K562 (cell line): ENCODE measurements at regions not wholly inside any gene's neighbourhood (a gene's known extent, or its start where the extent isn't known, plus 50 kb on each side); places are given as distances from the start of the nearest gene placed in this dataset.
A peak's percentile ranks its signal among the peaks of the same experiment; 100 is the strongest.

Experiments used
- BMI1 ChIP-seq: fragments of 150-350 bp; IDR thresholded peaks from 2 replicates; pipeline ENCODE4 v1.6.1; 2014; ENCODE audit warnings: low read length
- CHD1 ChIP-seq: fragments of 200-600 bp; sonication (generic); IDR thresholded peaks from one replicate; pipeline ENCODE4 v1.6.1; 2012; ENCODE audit warnings: mild to moderate bottlenecking, moderate library complexity, low read length, inconsistent platforms
- ETV5 ChIP-seq: sonication (generic); formaldehyde crosslinking; IDR thresholded peaks from 2 replicates; pipeline ENCODE4 v1.4.0; 2020; ENCODE audit warnings: low read depth, mild to moderate bottlenecking, missing genetic modification reagents
- RBM14 ChIP-seq: fragments of 200-400 bp; formaldehyde crosslinking; IDR thresholded peaks from 2 replicates; pipeline ENCODE4 v1.6.1; 2018; ENCODE audit warnings: low read depth, mild to moderate bottlenecking, low read length, moderate library complexity, borderline replicate concordance; ENCODE audit not compliant: insufficient read depth
- ZNF41 ChIP-seq: fragments of 250-450 bp; sonication (Bioruptor Pico); conservative IDR thresholded peaks from 2 replicates; pipeline ENCODE4 v1.4.0; 2020; ENCODE audit warnings: mild to moderate bottlenecking
- TF ChIP-seq, protein P1 (sequence below), 2 experiments: fragments of 450-650 bp in 1 of 2; sonication (generic) in 1 of 2; formaldehyde crosslinking in 1 of 2; IDR thresholded peaks; 2 replicates each; pipeline versions ENCODE4 v1.7.1 to v1.9.0; 2016 to 2022; ENCODE audit warnings: inconsistent platforms in 1 of 2, mild to moderate bottlenecking in 1 of 2, missing genetic modification reagents in 1 of 2
- TF ChIP-seq, protein P2 (sequence below): fragments of 450-650 bp; formaldehyde crosslinking; IDR thresholded peaks from 2 replicates; pipeline ENCODE4 v1.4.0; 2022; ENCODE audit warnings: missing genetic modification characterization
- TF ChIP-seq, protein P3 (sequence below): fragments of 450-650 bp; IDR thresholded peaks from 2 replicates; pipeline ENCODE4 v1.6.1; 2016; ENCODE audit warnings: antibody characterized with exemption
- TF ChIP-seq, protein P4 (sequence below), 2 experiments: fragments of 450-650 bp; IDR thresholded peaks; 2 replicates each; pipeline ENCODE4 v1.6.1; 2016
- TF ChIP-seq, protein P5 (sequence below), 3 experiments: fragments of 200-800 bp in 1 of 3; sonication (Bioruptor generic) in 1 of 3; sonication (generic) in 1 of 3; formaldehyde crosslinking in 1 of 3; IDR thresholded peaks; 2 replicates each; pipeline versions ENCODE4 v1.6.1 to v1.8.0; 2016 to 2022; ENCODE audit warnings: mild to moderate bottlenecking in 2 of 3, missing compliant biosample characterization in 2 of 3, missing genetic modification characterization in 2 of 3, missing genetic modification reagents in 1 of 3

DNA sequence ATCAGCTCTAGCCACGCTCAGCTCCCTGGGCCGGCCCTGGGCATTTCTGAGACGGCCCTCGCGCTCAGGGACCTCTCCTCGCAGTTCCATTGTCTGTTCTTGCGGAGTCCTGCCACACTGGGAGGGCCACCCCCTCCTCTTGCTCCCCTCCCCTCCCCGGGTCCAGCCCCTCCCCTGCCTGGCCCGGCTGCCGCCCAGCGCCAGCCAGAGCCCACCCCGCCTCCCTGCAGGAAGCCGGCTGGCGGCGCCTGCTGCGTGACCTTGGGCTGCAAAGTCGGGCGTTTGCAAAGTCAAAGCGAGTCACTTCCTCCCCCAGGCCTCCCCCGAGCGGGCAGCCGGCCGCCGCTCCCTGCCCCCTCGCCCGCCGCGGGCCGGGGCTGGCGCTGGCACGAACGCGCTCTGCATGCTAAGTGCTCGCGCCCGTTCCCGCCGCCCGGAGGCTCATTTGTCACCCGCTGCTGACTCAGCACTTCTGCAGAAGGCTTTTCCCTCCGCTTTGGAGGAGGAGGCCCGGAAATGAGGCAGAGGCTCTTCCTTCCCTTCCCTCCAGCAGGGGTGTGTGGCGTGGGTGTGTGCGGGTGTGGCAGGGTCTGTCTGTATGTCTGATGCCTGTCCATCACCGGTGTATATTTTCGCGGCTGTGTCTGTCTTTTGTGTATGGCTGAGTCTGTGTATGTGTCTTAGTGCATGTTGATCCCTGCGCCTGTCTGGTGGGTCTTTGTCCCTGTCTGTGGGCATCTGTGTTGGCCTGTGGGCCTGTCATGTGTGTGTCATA lies 72.0 kb downstream of the IRF2BPL start (continued):
- TF ChIP-seq, protein P1, sequence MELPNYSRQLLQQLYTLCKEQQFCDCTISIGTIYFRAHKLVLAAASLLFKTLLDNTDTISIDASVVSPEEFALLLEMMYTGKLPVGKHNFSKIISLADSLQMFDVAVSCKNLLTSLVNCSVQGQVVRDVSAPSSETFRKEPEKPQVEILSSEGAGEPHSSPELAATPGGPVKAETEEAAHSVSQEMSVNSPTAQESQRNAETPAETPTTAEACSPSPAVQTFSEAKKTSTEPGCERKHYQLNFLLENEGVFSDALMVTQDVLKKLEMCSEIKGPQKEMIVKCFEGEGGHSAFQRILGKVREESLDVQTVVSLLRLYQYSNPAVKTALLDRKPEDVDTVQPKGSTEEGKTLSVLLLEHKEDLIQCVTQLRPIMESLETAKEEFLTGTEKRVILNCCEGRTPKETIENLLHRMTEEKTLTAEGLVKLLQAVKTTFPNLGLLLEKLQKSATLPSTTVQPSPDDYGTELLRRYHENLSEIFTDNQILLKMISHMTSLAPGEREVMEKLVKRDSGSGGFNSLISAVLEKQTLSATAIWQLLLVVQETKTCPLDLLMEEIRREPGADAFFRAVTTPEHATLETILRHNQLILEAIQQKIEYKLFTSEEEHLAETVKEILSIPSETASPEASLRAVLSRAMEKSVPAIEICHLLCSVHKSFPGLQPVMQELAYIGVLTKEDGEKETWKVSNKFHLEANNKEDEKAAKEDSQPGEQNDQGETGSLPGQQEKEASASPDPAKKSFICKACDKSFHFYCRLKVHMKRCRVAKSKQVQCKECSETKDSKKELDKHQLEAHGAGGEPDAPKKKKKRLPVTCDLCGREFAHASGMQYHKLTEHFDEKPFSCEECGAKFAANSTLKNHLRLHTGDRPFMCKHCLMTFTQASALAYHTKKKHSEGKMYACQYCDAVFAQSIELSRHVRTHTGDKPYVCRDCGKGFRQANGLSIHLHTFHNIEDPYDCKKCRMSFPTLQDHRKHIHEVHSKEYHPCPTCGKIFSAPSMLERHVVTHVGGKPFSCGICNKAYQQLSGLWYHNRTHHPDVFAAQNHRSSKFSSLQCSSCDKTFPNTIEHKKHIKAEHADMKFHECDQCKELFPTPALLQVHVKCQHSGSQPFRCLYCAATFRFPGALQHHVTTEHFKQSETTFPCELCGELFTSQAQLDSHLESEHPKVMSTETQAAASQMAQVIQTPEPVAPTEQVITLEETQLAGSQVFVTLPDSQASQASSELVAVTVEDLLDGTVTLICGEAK (IDR thresholded peaks at IDR 0.05): peak; percentile 69
- TF ChIP-seq, protein P1 (CRISPR knock-in tag; IDR thresholded peaks at IDR 0.05): no peak
- TF ChIP-seq RBM14 (no peak), ZNF41 (CRISPR knock-in tag) (no peak), ETV5 (CRISPR knock-in tag) (peak; percentile 92), CHD1 (no peak), BMI1 (no peak)
- TF ChIP-seq, protein P2, sequence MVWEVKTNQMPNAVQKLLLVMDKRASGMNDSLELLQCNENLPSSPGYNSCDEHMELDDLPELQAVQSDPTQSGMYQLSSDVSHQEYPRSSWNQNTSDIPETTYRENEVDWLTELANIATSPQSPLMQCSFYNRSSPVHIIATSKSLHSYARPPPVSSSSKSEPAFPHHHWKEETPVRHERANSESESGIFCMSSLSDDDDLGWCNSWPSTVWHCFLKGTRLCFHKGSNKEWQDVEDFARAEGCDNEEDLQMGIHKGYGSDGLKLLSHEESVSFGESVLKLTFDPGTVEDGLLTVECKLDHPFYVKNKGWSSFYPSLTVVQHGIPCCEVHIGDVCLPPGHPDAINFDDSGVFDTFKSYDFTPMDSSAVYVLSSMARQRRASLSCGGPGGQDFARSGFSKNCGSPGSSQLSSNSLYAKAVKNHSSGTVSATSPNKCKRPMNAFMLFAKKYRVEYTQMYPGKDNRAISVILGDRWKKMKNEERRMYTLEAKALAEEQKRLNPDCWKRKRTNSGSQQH (CRISPR knock-in tag): no peak
- TF ChIP-seq, protein P3, sequence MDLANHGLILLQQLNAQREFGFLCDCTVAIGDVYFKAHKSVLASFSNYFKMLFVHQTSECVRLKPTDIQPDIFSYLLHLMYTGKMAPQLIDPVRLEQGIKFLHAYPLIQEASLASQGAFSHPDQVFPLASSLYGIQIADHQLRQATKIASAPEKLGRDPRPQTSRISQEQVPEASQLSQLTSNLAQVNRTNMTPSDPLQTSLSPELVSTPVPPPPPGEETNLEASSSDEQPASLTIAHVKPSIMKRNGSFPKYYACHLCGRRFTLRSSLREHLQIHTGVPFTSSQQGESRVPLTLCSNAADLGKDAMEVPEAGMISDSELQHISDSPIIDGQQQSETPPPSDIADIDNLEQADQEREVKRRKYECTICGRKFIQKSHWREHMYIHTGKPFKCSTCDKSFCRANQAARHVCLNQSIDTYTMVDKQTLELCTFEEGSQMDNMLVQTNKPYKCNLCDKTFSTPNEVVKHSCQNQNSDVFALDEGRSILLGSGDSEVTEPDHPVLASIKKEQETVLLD: 0 out of 2 replicates have a peak, but pooled peaks have one; percentile 61
- TF ChIP-seq, protein P4, sequence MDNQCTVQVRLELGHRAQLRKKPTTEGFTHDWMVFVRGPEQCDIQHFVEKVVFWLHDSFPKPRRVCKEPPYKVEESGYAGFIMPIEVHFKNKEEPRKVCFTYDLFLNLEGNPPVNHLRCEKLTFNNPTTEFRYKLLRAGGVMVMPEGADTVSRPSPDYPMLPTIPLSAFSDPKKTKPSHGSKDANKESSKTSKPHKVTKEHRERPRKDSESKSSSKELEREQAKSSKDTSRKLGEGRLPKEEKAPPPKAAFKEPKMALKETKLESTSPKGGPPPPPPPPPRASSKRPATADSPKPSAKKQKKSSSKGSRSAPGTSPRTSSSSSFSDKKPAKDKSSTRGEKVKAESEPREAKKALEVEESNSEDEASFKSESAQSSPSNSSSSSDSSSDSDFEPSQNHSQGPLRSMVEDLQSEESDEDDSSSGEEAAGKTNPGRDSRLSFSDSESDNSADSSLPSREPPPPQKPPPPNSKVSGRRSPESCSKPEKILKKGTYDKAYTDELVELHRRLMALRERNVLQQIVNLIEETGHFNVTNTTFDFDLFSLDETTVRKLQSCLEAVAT (IDR thresholded peaks at IDR 0.05): peak in 1 of 2 experiments; percentile 14; a peak in 1 of 4 replicates
- TF ChIP-seq, protein P5, sequence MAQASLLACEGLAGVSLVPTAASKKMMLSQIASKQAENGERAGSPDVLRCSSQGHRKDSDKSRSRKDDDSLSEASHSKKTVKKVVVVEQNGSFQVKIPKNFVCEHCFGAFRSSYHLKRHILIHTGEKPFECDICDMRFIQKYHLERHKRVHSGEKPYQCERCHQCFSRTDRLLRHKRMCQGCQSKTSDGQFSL (CRISPR knock-in tag; IDR thresholded peaks at IDR 0.05): no peak
- TF ChIP-seq, protein P5 (tag; IDR thresholded peaks at IDR 0.05): peak in 1 of 2 experiments; percentile 51; a peak in 1 of 4 replicates
